Tibial nerve (tissue), 4 donors: ENCODE measurements at regions not wholly inside any gene's neighbourhood (a gene's known extent, or its start where the extent isn't known, plus 50 kb on each side); places are given as distances from the start of the nearest gene placed in this dataset.

Source experiments
- DNase-seq, 2 donors: peaks; one replicate each; pipeline ENCODE4 v3.0.0-alpha.2; 2019; ENCODE audit warnings: low spot score in 2 of 2
- H3K27ac ChIP-seq, 4 donors: fragments of 200-600 bp; sonication (generic) in 3 of 4; one replicate each; pipeline ENCODE4 v1.5.1; 2017 to 2019; ENCODE audit warnings: mild to moderate bottlenecking in 1 of 4
- H3K27me3 ChIP-seq, 2 donors: fragments of 200-600 bp; sonication (generic) in 1 of 2; one replicate each; pipeline versions ENCODE4 v1.5.1 to v1.6.0; 2017 to 2019
- H3K36me3 ChIP-seq, 3 donors: fragments of 200-600 bp; sonication (generic); one replicate each; pipeline ENCODE4 v1.5.1; 2018 to 2019
- H3K4me1 ChIP-seq, 4 donors: fragments of 200-600 bp; sonication (generic) in 3 of 4; one replicate each; pipeline ENCODE4 v1.5.1; 2017 to 2019
- H3K4me3 ChIP-seq, 4 donors: fragments of 200-600 bp; sonication (generic) in 3 of 4; one replicate each; pipeline ENCODE4 v1.5.1; 2017 to 2019; ENCODE audit warnings: mild to moderate bottlenecking in 1 of 4, moderate library complexity in 1 of 4
- H3K9me3 ChIP-seq, 4 donors: fragments of 200-600 bp; sonication (generic) in 3 of 4; one replicate each; pipeline ENCODE4 v1.5.1; 2017 to 2019
- CTCF ChIP-seq, 5 experiments: fragments of 200-600 bp in 3 of 5; fragments of 450-650 bp in 2 of 5; sonication (generic) in 3 of 5; IDR thresholded peaks; one replicate each; pipeline ENCODE4 v1.5.1; 2016 to 2019; ENCODE audit warnings: antibody characterized with exemption in 5 of 5, mild to moderate bottlenecking in 3 of 5, moderate library complexity in 2 of 5
- EP300 ChIP-seq, 2 donors: sonication (generic); formaldehyde crosslinking; IDR thresholded peaks; one replicate each; pipeline ENCODE4 v1.6.1; 2017; ENCODE audit warnings: antibody characterized with exemption in 2 of 2, mild to moderate bottlenecking in 1 of 2
- POLR2A ChIP-seq, 2 donors: fragments of 450-650 bp; IDR thresholded peaks; one replicate each; pipeline ENCODE4 v1.6.1; 2017; ENCODE audit warnings: antibody characterized with exemption in 2 of 2, mild to moderate bottlenecking in 2 of 2, moderate library complexity in 2 of 2
- WGBS, 2 donors: methylation state at CpG; one replicate each; pipeline ENCODE4 v1.1.5; 2018; 5-methylcytosine and 5-hydroxymethylcytosine counted together

- Histone ChIP-seq H3K27me3 (no peaks in the 10 kb centered on the region), H3K4me3 (no peak overlapping the region), H3K36me3 (no peaks in the 10 kb centered on the region), H3K27ac (no peak overlapping the region), H3K4me1 (peaks cover 0 to 20% (median 6%) of the 10 kb centered on the region in 4 donors), H3K9me3 (no peaks in the 10 kb centered on the region)
- DNase-seq: no peak
- TF ChIP-seq POLR2A (IDR thresholded peaks at IDR 0.05) (no peak), EP300 (IDR thresholded peaks at IDR 0.05) (no peak), CTCF (IDR thresholded peaks at IDR 0.05) (no peak)
- 57 to 61% methylated on average over 2 of the region's 2 CpGs for WGBS, 2 donors
These were observed 264.1 kb upstream of the PRKD1 start for GRCh38 chr14:30191639-30192279.

DNA sequence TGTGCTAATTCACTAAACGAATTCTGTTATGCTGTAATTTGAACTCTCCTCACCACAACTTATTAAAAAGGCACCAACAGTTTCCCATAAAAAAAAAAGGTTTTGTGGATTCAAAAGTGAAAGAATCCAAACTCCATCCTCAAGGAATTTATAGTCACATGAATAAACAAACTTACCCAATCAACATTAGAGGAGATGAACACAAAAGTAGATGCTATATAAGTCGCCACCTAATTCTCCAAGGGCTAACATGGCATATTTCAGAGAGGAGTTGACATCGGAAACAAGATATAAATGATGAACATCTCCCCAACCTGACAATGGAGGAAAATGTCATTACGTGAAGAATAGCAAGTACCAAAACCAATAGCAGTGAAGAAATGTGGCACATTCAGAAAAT is 265.5 kb upstream of the PRKD1 start:
- Histone ChIP-seq H3K4me1 (peaks cover 0 to 20% (median 6%) of the 10 kb centered on the region in 4 donors), H3K27ac (peak overlapping the region in 1 of 4 donors; percentile 56), H3K9me3 (no peaks in the 10 kb centered on the region), H3K27me3 (no peaks in the 10 kb centered on the region), H3K36me3 (no peaks in the 10 kb centered on the region), H3K4me3 (no peak overlapping the region)
- 86 to 88% methylated on average over 4 of the region's 4 CpGs for WGBS, 2 donors
- no peak for DNase-seq
- no peak for TF ChIP-seq POLR2A (IDR thresholded peaks at IDR 0.05)
- no peak for TF ChIP-seq CTCF (IDR thresholded peaks at IDR 0.05)
- no peak for TF ChIP-seq EP300 (IDR thresholded peaks at IDR 0.05)

DNA sequence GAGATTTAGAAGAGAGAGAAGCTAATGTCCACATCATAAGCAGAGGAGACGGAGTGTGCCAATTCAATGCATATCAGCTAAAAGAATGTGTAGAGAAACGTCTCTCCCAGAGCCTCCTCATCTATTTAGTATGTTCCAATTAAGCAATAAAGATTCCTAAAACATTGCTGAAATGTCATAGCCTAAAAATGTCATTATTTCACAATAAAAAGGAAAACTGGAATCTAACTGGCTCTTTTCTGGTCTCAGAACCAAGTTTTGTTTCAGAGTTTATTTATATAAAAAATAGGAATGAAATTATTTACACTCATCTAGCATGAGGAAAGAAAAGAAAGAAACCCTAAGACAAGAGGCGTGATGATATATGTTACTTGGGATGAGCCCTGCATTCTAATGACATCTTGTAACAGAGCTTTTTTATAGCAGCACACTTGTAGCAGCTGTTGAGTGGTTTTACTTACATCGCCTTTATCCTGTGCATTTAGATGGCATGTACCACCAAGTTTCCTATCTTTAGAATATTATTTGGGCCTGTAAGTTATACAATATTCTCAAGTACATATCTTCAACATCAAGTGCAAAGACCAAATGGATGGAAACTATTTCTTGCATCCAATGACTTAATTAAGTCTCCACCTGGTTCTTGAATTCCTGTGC is 266.3 kb upstream of the PRKD1 start:
- H3K4me1 ChIP-seq: peaks cover 0 to 20% (median 6%) of the 10 kb centered on the region in 4 donors
- DNase-seq: no peak
- TF ChIP-seq EP300 (IDR thresholded peaks at IDR 0.05): no peak
- TF ChIP-seq POLR2A (IDR thresholded peaks at IDR 0.05): no peak
- no peak for TF ChIP-seq CTCF (IDR thresholded peaks at IDR 0.05)
- H3K27ac ChIP-seq: peak overlapping the region in 2 of 4 donors; percentile 2 to 60
- H3K27me3 ChIP-seq: no peaks in the 10 kb centered on the region
- no peaks in the 10 kb centered on the region for H3K36me3 ChIP-seq
- H3K4me3 ChIP-seq: no peak overlapping the region
- no peaks in the 10 kb centered on the region for H3K9me3 ChIP-seq
- 57 to 63% methylated on average over 4 of the region's 4 CpGs for WGBS, 2 donors

DNA sequence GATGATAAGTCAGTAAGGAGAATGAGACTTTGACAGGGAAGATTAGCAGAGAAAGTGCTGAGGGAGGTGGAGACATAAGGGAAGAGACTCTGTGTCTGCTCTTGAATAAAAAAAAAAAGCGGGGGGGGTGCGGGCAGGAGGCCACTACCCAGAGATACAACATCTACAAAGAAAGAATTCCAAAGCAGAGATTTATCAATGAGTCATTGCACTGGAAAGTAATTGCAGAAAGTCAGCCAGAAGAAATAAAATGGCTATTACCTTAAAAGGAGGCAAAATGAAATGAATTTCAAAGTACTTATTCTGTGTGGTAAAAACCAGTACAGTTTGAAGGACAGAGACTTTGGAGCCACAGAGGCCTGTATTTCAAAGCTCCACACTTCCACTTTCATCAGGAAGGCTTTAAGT is 267.1 kb upstream of the PRKD1 start:
- Histone ChIP-seq H3K4me1 (peaks cover 0 to 20% (median 6%) of the 10 kb centered on the region in 4 donors), H3K27me3 (no peaks in the 10 kb centered on the region), H3K4me3 (no peak overlapping the region), H3K9me3 (no peaks in the 10 kb centered on the region), H3K36me3 (no peaks in the 10 kb centered on the region), H3K27ac (peak overlapping the region in 2 of 4 donors; percentile 22 to 60)
- TF ChIP-seq EP300 (IDR thresholded peaks at IDR 0.05): peak in 1 of 2 donors; percentile 22
- TF ChIP-seq CTCF (IDR thresholded peaks at IDR 0.05): no peak
- 59 to 62% methylated on average over 2 of the region's 2 CpGs for WGBS, 2 donors
- no peak for DNase-seq

DNA sequence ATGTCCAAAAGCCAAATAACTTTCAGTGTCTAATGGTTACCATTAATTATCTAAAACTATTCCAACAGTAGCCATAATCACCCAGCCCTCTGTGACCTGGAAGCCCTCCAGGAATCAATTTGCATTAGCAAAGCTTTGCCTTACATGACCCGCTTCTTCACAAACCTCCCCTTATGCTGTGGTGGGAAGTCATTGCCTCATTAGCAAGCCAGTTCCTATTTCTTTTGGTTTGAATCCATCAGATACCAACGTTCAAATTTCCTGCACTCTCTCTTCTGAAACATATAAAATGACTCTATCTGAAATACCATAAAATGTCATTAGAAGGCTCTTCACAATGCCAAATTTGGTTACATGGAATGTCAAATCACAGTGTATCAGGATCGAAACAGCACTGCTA is 268.3 kb upstream of the PRKD1 start:
- no peak for DNase-seq
- Histone ChIP-seq H3K27ac (peak overlapping the region in 1 of 4 donors; percentile 56), H3K9me3 (no peaks in the 10 kb centered on the region), H3K27me3 (no peaks in the 10 kb centered on the region), H3K36me3 (no peaks in the 10 kb centered on the region), H3K4me3 (no peak overlapping the region), H3K4me1 (peaks cover 0 to 20% (median 6%) of the 10 kb centered on the region in 4 donors)
- TF ChIP-seq POLR2A (IDR thresholded peaks at IDR 0.05) (no peak), CTCF (IDR thresholded peaks at IDR 0.05) (no peak), EP300 (IDR thresholded peaks at IDR 0.05) (no peak)
- 29 to 35% methylated on average over 3 of the region's 3 CpGs for WGBS, 2 donors
